K562 (cell line): ENCODE measurements at regions not wholly inside any gene's neighbourhood (a gene's known extent, or its start where the extent isn't known, plus 50 kb on each side); places are given as distances from the start of the nearest gene placed in this dataset.

Source experiments
- CTCF ChIP-seq, 3 experiments: IDR thresholded peaks in 2 of 3; conservative IDR thresholded peaks in 1 of 3; 2 replicates each; pipeline ENCODE4 v1.5.1; 2011 to 2012; ENCODE audit warnings: low read length in 3 of 3, mild to moderate bottlenecking in 3 of 3, control low read depth in 2 of 3, improper control_type of control experiment in 1 of 3, inconsistent platforms in 1 of 3, low read depth in 1 of 3, mixed read lengths in 1 of 3, moderate library complexity in 1 of 3; ENCODE audit not compliant: insufficient read depth in 2 of 3
- L3MBTL2 ChIP-seq: fragments of 450-650 bp; IDR thresholded peaks from 2 replicates; pipeline ENCODE4 v1.6.1; 2016; ENCODE audit warnings: mild to moderate bottlenecking, moderate library complexity
- MTA2 ChIP-seq: fragments of 450-650 bp; IDR thresholded peaks from 2 replicates; pipeline ENCODE4 v1.6.1; 2016; ENCODE audit warnings: low read depth
- POLR2A ChIP-seq: fragments of 450-650 bp; conservative IDR thresholded peaks from 2 replicates; pipeline ENCODE4 v1.6.1; 2016
- POU5F1 ChIP-seq: fragments of 150-350 bp; IDR thresholded peaks from 2 replicates; pipeline ENCODE4 v1.6.1; 2014; ENCODE audit warnings: borderline replicate concordance, low read length, low read depth, mild to moderate bottlenecking; ENCODE audit not compliant: partially characterized antibody
- TBL1XR1 ChIP-seq, 2 experiments: IDR thresholded peaks; 2 replicates each; pipeline ENCODE4 v1.6.1; 2012; ENCODE audit warnings: improper control_type of control experiment in 2 of 2, low read length in 2 of 2, mild to moderate bottlenecking in 1 of 2
- TF ChIP-seq, protein P1 (sequence below): sonication (generic); formaldehyde crosslinking; IDR thresholded peaks from 2 replicates; pipeline ENCODE4 v1.8.0; 2022; ENCODE audit warnings: mild to moderate bottlenecking, missing genetic modification reagents

DNA sequence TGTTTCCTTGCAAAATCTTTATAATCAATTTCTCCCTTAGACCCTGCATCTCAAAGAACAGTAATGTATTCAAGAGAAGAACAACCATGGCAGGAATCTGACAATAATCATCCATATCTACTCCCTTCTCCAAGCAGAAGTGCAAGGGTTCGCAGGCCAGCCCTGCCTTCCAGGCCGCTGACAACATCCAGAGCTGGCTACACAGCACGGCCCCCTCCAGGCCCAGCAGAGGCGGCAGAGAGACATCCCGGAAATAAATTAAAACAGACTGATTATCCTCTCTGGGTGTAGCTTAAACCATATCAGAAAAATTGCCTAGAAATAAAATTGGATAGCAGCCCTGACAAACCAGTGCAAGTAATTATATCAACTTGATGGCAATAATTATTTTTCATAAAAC is 223.3 kb downstream of the FAM43A start:
- TF ChIP-seq, protein P1, sequence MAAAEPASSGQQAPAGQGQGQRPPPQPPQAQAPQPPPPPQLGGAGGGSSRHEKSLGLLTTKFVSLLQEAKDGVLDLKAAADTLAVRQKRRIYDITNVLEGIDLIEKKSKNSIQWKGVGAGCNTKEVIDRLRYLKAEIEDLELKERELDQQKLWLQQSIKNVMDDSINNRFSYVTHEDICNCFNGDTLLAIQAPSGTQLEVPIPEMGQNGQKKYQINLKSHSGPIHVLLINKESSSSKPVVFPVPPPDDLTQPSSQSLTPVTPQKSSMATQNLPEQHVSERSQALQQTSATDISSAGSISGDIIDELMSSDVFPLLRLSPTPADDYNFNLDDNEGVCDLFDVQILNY: no peak
- no peak for TF ChIP-seq TBL1XR1 (IDR thresholded peaks at IDR 0.05; ENCODE audit: low read length in 2 of 2)
- no peak for TF ChIP-seq CTCF (IDR thresholded peaks at IDR 0.05 in 2 of 3, conservative IDR thresholded peaks at IDR 0.05 in 1 of 3; ENCODE audit: insufficient read depth in 2 of 3, low read depth in 1 of 3, low read length in 3 of 3)
- no peak for TF ChIP-seq MTA2
- no peak for TF ChIP-seq POU5F1
- TF ChIP-seq POLR2A: no peak
- no peak for TF ChIP-seq L3MBTL2
